DOHH2 (cell line): ENCODE measurements at regions not wholly inside any gene's neighbourhood (a gene's known extent, or its start where the extent isn't known, plus 50 kb on each side); places are given as distances from the start of the nearest gene placed in this dataset.

Source experiments
- H3F3A ChIP-seq: fragments of 200-600 bp; sonication (generic), shearing (Covaris generic); 2 replicates; pipeline ENCODE4 v1.6.0; 2016; ENCODE audit warnings: antibody characterized with exemption, mild to moderate bottlenecking; ENCODE audit not compliant: control insufficient read depth, insufficient read depth
- H3K27ac ChIP-seq: fragments of 200-600 bp; sonication (generic); 2 replicates; pipeline ENCODE4 v1.5.1; 2014; ENCODE audit warnings: low read depth, mild to moderate bottlenecking, low read length, moderate library complexity
- H3K27me3 ChIP-seq: fragments of 200-600 bp; sonication (generic); 2 replicates; pipeline ENCODE4 v1.6.1; 2014; ENCODE audit warnings: mild to moderate bottlenecking, low read length, mixed read lengths; ENCODE audit not compliant: control insufficient read depth
- H3K36me3 ChIP-seq: fragments of 200-600 bp; sonication (generic); 2 replicates; pipeline ENCODE4 v1.6.1; 2014; ENCODE audit warnings: mild to moderate bottlenecking, low read length, moderate library complexity, mixed read lengths; ENCODE audit not compliant: control insufficient read depth
- H3K4me1 ChIP-seq: fragments of 200-600 bp; sonication (generic); 2 replicates; pipeline ENCODE4 v1.6.1; 2014; ENCODE audit warnings: mild to moderate bottlenecking, low read length, mixed read lengths; ENCODE audit not compliant: control insufficient read depth
- H3K4me2 ChIP-seq: fragments of 200-600 bp; sonication (generic); 2 replicates; pipeline ENCODE4 v1.6.0; 2014; ENCODE audit warnings: mild to moderate bottlenecking, low read length, moderate library complexity
- H3K4me3 ChIP-seq: fragments of 200-600 bp; sonication (generic); 2 replicates; pipeline ENCODE4 v1.5.1; 2014; ENCODE audit warnings: mild to moderate bottlenecking, low read length, mixed read lengths
- H3K79me2 ChIP-seq: fragments of 200-600 bp; sonication (generic); 2 replicates; pipeline ENCODE4 v1.6.1; 2014; ENCODE audit warnings: mild to moderate bottlenecking, low read length, mixed read lengths; ENCODE audit not compliant: control insufficient read depth
- H3K9me2 ChIP-seq: fragments of 200-600 bp; sonication (generic); replicated peaks from 2 replicates; pipeline ENCODE4 v1.6.1; 2014; ENCODE audit warnings: mild to moderate bottlenecking, low read length, mixed read lengths; ENCODE audit not compliant: control insufficient read depth
- H3K9me3 ChIP-seq: fragments of 200-600 bp; sonication (generic); 2 replicates; pipeline ENCODE4 v1.6.1; 2014; ENCODE audit warnings: antibody characterized with exemption, low read length, mixed read lengths; ENCODE audit not compliant: control insufficient read depth, insufficient read depth
- H4K20me1 ChIP-seq: fragments of 200-600 bp; sonication (generic); 2 replicates; pipeline ENCODE4 v1.6.0; 2014; ENCODE audit warnings: low read depth, mild to moderate bottlenecking, antibody characterized with exemption, low read length, moderate library complexity; ENCODE audit not compliant: control insufficient read depth, insufficient read depth
- EZH2phosphoT487 ChIP-seq: fragments of 200-600 bp; sonication (generic); IDR thresholded peaks from 2 replicates; pipeline ENCODE4 v1.6.1; 2017; ENCODE audit warnings: borderline replicate concordance, mild to moderate bottlenecking, antibody characterized with exemption, low read length, moderate library complexity, mixed read lengths
- TF ChIP-seq, protein P1 (sequence below): fragments of 200-600 bp; sonication (generic); IDR thresholded peaks from one replicate; pipeline ENCODE4 v1.5.1; 2014; ENCODE audit warnings: antibody characterized with exemption, mild to moderate bottlenecking, low read depth, low read length; ENCODE audit not compliant: poor library complexity, severe bottlenecking

- Histone ChIP-seq H4K20me1 (no peaks in the 10 kb centered on the region), H3F3A (no peaks in the 10 kb centered on the region), H3K4me2 (no peak overlapping the region), H3K27me3 (no peaks in the 10 kb centered on the region; the same call in 1 of the 2 replicates), H3K9me3 (no peaks in the 10 kb centered on the region), H3K79me2 (no peaks in the 10 kb centered on the region), H3K4me1 (no peaks in the 10 kb centered on the region), H3K27ac (no peak overlapping the region), H3K9me2 (no peaks in the 10 kb centered on the region), H3K4me3 (no peak overlapping the region), H3K36me3 (no peaks in the 10 kb centered on the region)
- TF ChIP-seq EZH2phosphoT487, result no peak
- TF ChIP-seq, protein P1, sequence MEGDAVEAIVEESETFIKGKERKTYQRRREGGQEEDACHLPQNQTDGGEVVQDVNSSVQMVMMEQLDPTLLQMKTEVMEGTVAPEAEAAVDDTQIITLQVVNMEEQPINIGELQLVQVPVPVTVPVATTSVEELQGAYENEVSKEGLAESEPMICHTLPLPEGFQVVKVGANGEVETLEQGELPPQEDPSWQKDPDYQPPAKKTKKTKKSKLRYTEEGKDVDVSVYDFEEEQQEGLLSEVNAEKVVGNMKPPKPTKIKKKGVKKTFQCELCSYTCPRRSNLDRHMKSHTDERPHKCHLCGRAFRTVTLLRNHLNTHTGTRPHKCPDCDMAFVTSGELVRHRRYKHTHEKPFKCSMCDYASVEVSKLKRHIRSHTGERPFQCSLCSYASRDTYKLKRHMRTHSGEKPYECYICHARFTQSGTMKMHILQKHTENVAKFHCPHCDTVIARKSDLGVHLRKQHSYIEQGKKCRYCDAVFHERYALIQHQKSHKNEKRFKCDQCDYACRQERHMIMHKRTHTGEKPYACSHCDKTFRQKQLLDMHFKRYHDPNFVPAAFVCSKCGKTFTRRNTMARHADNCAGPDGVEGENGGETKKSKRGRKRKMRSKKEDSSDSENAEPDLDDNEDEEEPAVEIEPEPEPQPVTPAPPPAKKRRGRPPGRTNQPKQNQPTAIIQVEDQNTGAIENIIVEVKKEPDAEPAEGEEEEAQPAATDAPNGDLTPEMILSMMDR, result no peak
Observed at GRCh38 chr5:159786901-159787691, 129.2 kb upstream of the ADRA1B start.

DNA sequence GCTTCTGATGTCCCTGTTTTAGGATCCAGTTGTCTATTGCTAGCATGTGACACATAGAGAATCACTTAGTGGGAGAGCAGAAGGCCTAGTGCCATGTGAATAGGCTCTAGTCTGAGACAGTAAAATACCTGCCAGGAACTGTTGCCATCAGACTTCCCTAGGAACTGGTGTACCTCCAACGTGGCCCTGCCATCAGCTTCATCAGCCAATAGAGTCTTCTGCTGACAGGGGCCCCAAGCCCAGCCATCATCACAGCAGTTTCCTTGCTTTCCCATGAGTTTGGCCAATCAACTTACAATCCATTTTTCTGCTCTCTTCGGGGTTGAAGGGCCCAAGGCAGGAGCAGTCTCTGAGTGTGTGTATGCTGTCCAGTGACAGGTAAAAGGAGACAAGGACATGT, 128.4 kb upstream of the ADRA1B start:
- no peaks in the 10 kb centered on the region for H3K79me2 ChIP-seq
- no peaks in the 10 kb centered on the region for H3K36me3 ChIP-seq
- no peaks in the 10 kb centered on the region; the same call in 1 of the 2 replicates for H3K27me3 ChIP-seq
- H3K4me1 ChIP-seq, result no peaks in the 10 kb centered on the region
- H3K9me3 ChIP-seq, result no peaks in the 10 kb centered on the region
- no peak overlapping the region for H3K4me3 ChIP-seq
- TF ChIP-seq, protein P1, result no peak
- H3K4me2 ChIP-seq, result no peak overlapping the region
- H3K9me2 ChIP-seq, result no peaks in the 10 kb centered on the region
- no peaks in the 10 kb centered on the region for H4K20me1 ChIP-seq
- no peaks in the 10 kb centered on the region for H3F3A ChIP-seq
- no peak overlapping the region for H3K27ac ChIP-seq

DNA sequence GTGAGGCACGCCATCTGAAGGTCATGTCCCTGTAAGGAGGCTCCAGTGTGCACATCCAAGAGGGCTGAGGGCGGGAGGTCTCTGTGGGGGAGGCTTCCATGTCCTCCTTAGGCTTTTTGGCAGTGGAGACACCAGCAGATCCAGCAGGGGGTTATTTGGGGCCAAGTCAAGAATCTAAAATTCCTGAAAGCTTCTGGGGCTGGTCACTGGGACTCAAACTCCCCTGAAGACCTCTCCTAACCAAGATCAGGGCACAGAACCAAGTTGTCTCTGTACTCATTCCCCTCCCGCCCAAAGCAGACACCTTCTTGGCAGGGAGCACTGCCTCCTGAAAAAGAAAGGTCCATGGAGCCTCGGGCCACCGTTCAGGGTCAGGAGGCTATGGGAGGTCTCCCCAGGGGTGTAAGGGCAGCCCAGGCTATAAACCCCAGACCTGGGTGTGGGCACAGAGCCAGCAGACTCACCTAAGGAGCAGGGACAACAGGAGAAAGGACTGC, 127.4 kb upstream of the ADRA1B start:
- no peaks in the 10 kb centered on the region for H3K36me3 ChIP-seq
- no peak overlapping the region for H3K4me3 ChIP-seq
- no peaks in the 10 kb centered on the region for H4K20me1 ChIP-seq
- H3K4me2 ChIP-seq, result no peak overlapping the region
- no peaks in the 10 kb centered on the region for H3K9me2 ChIP-seq
- no peaks in the 10 kb centered on the region; the same call in 1 of the 2 replicates for H3K27me3 ChIP-seq
- no peaks in the 10 kb centered on the region for H3K79me2 ChIP-seq
- TF ChIP-seq, protein P1, result no peak
- TF ChIP-seq EZH2phosphoT487, result no peak
- no peaks in the 10 kb centered on the region for H3K4me1 ChIP-seq
- no peaks in the 10 kb centered on the region for H3K9me3 ChIP-seq
- H3K27ac ChIP-seq, result no peak overlapping the region
- no peaks in the 10 kb centered on the region for H3F3A ChIP-seq
